HG03025 (cell line): ENCODE measurements at regions not wholly inside any gene's neighbourhood (a gene's known extent, or its start where the extent isn't known, plus 50 kb on each side); places are given as distances from the start of the nearest gene placed in this dataset.
"Not testable (repeated sequence)": the region's sequence is repeated elsewhere in the genome, so short reads cannot be mapped to it uniquely, and the experiment has no call there.

Experiments used
- ATAC-seq: cut with Tn5 transposase; IDR thresholded peaks from one replicate; pipeline ENCODE4 v1.9.1; 2021; ENCODE audit warnings: mild to moderate bottlenecking, moderate library complexity; ENCODE audit not compliant: unreplicated experiment, low FRiP score

DNA sequence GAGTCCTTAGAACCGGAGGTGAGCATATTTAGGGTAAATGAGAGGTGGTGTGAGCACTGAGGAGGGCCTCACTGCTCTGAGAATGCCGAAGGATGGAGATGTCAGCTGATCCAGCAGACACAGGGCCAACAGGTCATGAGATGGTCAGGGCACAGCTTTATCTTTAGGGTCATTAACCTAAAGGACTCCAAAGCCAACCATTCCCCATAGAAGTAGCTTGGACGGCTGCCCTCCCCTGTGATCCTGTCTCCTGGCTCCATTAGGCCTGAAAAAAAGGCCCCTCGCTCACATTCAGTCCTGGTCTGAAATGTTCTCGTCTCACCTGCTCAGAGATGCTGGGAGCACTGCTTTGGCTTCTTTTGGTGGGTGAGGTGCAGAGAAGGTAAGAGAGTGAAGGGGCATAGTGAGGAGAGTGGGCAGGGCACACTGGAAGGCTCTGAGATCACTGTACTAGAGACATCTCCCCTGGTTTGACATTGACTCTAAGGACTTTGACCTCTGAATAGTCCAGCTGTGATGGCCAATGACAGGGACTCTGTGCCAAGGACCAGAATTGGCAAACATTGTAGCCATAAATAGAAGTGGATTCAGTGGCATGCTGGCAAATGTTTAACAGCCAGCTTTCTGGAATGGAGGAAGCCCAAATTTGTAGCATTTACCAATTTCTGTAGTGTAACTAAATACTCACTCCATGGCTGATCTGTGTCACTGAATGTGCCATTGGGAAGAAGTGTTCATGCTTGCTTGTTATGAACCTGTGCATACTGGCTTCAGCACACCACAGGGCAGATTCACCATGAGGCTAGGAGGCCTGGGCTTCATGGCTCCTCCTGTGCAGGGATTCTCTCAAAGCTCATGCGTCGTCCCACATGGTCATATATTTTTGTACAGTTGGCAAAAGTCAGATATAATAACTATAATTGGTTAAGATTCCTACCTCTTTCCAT is 76.2 kb upstream of the MRPS22 start:
- ATAC-seq: no peak

DNA sequence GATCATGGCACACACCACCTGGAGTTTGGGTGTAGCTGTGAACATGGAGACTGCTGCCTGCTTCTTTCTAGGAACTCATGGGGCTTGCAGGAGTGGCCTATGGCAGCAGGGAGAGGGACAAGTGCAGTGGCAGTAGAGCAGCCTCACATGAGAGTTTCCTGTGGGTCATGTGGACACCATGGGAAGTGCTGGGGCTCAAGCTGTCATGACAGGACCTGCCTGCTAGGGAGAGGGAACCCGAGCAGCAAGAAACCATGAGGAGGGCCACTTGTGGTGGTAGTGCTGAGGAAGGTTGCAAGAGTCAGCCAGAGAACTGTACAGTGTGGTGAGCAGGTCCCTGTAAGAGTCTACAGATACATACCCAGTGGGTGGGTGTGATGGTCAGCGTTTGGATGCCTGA is 73.8 kb upstream of the MRPS22 start:
- no peak for ATAC-seq

DNA sequence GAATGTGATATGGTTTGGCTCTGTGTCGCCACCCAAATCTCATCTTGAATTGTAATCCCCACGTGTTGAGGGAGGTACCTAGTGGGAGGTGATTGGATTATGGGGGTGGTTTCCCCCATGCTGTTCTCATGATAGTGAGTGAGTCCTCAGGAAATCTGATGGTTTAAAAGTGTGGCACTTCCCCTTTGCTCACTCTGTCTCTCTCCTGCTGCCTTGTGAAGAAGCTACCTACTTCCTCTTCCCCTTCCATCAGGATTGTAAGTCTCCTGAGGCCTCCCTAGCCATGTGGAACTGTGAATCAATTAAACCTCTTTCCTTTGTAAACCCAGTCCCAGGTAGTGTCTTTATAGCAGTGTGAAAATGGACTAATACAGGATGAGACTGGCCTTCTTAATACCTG is 73.2 kb upstream of the MRPS22 start:
- not testable (repeated sequence) for ATAC-seq

DNA sequence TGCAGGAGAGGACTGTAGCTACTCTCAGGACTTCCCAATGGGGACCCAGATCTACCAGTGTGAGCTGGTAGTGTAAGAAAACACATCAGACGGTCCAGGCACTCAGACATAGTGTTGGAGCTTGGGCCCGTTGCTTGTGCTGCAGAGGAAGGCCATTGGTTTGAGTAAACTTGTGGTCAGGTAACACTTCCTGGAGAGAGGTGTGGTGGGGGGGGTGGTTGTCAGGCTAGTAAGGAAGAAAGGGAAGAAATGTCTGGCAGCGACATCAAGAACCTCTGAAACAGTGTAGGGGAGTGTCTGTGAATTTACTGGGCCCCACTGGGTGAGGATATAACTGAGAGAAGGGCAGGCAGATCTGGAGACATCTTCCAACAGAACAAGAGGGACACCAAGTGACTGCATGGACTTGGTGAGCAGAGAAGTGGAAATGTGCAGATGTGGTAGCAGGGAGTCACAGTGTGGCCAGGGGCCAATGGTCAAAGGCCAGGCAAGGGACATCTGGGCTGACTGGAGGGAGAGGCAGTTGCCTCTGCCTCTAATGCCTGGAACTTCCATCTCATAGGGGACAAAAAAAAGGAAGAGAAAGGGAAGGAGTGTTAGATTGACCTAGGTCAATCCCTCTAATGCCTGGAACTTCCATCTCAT is 63.7 kb upstream of the MRPS22 start:
- ATAC-seq: no peak

DNA sequence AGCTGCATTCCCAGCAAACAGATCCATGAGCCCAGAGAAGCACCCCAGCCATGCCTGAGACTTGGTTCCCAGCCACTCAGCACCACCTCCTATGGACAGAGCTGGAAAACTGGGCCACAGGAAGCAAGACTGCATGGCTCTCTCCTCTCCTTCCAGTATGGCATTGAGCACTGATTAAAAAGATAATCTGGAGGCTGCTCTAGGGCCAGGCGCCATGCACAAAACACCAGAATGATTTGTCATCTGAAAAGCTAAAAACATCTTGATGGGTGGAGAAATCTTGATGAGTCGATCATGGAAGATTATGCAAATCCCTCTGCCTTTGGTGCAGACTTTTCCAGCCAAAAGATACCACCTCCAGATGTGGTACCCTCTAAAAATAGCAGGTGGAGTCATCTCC is 62.7 kb upstream of the MRPS22 start:
- ATAC-seq: no peak

DNA sequence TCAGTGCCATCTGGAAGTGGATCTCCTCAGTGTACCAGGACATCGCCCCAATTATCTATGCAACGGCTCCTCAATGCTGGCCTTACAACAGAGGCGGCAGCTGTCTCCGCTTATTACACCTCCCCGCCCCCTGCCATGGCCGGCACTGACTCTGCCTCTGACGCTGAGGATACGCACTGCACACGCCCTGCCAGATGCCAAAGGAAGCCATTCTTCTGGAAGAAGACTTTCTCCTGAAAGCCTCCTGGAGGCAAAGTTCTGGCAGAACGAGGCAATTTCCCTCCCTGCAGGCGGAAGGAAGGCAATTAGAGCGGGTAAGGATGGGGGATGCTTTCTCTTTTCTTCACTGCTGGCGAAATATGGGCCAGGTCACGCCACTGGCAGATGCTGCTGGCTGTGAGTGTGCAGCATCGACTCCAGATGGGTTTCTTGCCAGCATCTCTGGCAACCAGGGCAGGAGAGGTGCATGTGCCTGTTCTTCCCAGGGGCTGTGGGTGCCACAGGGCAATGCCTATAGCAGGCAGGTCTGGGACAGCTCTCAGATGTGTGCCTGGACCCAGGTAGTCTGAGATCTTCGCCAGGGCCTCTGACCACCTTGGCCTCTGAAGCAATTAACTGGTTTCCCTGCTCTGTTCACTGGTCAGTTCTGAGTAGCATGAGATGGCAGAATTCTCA is 62.2 kb upstream of the MRPS22 start:
- no peak for ATAC-seq

DNA sequence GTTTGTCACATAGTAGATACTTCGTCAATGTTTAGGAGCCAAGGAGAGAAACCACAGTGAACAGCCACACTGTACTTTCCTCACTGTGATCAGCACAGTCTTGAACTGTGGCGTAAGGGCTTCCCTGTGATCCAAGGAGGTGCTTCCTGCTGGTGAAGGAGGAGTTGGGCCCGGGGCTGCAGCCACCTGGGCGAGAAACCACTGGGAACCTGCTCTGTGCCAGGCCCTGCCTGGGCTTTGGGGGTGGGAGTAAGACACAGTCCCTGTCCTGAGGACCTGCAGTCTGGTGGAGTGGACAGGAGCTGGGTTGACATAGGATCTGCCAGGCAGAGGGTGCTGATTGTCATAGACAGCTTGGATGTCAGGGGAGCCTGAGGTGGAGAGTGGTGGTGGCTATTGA is 60.5 kb upstream of the MRPS22 start:
- no peak for ATAC-seq

DNA sequence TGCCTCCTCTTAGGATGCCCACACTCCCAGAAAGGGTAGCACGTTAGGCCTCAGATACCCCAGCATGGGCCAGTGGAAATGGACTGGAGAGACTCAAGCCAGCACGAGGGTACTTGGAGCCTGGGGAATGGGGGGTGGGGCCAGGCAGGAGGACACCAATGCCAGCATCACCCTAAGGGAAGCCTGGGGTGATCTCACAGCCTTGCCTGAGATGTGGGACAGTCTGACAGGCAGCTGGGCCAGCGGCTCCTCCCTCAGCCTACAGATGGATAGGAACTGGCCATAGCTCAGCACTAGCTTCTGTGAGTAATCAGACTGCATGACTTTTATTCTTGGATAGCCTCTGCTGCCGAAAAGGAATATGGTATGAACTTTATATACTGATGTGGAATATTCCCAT is 59.6 kb upstream of the MRPS22 start:
- no peak for ATAC-seq

DNA sequence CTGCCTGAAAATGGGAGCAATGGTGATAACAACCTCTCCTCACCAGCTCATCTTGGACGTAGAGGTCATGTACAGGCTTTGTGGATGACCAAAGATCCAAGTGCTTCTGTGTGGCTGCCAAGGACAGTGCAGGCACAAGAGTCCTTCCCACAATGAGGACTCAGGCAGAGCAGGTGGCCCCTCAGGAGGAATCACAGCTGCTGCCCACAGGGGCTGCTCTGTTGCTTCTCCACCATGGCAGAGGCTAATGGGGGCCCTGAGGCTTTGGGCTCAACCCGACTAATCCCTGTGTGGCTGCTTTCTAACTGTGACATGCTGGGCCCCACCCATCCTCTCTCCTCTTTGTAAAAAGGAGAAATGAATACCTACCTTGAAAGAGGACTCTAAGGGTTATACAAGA is 58.1 kb upstream of the MRPS22 start:
- ATAC-seq: no peak

DNA sequence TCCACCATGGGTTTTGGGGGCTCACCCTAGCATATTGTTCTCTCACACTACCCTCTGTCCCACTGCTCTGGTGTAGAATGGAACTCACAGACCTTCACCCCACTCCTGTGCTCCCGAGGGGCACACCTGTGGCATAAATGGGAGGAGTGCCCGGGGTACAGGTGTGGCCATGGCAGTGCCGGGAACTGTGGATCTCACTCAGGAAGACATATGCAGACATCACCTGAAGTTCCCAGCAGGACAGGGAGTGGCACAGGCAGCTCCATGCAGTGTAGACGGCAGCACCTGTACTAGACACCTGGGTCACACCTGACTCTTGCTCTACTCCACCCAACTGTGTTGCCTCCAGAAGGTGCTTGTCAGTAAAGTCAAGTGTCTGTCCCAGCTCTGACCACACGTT is 57.6 kb upstream of the MRPS22 start:
- no peak for ATAC-seq

DNA sequence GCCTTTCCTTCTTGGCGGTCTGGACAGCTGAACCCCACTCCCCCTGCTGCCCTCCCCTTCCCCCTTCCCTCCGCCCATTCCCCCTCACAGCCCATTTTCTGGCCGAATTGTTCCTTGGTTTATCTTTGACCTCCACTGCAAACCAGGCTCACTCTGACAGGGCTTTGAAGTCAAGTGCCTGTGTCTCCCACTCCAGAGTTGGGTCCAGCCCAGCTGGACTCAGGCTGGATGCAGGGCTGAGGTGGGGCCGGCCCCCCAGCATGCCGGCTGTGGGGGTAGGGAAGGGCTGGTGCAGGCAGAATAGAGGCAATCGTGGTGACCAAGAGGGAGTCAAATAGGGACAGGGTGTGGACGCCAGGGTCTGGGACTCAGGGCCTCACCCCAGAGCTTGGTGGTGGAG is 57.0 kb upstream of the MRPS22 start:
- no peak for ATAC-seq

DNA sequence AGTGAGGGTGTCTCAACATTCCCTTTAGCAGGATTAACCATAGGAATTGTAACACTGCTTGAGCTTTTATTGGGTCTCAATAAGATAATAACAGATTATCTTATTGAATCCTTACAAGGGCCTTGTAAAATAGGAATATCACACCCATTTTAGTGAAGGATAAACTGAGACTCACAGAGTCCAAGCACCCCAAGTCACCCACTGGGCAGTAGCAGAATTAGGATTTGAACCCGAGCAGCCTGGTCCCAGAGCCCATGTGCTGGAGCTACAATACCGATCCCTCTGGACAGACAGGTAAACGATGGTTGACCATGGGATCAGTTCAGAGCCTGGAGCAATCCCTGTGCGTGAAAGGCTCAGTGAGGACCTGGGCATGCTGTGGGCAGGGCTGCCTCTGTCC is 56.3 kb upstream of the MRPS22 start:
- no peak for ATAC-seq

DNA sequence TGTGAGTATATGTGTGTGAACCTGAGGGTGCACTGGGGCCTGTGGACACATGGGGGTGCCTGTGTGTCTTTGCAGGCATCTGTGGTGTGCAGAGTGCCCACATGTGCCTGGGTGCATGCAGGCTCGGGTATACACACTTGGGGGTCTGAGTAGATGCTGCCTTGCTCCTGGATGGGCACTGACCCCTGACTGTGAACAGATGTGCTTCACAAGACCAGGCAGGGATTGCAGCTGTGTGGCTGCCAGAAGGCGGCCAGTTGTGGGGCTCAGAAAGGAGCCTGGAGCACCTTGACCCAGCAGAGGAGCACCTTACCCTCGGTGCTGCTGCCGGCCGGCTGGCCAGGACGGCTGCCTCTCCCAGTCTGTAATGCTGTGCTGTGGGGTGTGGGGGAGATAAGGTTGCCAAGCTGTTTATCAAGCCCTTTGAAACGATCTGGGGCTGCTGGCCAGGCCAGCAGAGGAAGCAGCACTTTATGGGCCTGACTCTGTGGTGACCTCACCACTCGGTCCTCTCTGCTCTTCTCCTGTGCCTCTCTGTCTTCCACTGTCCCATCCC is 55.5 kb upstream of the MRPS22 start:
- no peak for ATAC-seq

DNA sequence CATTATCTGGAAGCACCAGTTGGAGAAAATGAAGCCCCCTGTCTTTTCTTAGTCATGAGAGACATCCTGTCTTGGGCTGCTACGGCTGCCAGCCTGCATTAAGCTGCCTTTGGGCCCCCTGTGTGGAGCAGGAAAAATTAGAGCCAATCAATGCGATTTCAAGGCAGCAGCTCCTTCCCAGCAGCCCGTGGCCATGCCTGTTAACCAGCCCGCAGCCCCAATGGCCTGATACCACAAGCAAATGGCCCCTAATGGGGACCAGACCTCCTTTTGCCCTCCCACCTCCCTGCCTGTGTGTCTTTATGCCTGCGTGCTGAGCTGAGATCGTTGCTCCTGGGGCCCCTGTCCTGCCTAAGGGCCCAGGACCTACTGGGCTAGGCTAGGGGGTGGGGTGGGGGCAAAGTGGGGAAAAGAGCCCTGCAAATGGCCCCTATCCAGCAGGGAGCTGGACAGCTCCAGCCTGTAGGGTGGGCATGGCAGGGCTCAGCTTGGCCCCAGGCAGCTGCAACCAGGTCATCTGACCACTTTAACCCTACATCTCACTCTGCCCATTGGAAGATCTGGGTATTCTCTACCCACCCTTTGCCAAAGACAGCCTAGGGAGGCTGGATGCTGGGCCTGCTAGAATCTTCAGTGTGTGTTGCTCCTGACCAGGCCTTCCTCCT is 53.8 kb upstream of the MRPS22 start:
- no peak for ATAC-seq

DNA sequence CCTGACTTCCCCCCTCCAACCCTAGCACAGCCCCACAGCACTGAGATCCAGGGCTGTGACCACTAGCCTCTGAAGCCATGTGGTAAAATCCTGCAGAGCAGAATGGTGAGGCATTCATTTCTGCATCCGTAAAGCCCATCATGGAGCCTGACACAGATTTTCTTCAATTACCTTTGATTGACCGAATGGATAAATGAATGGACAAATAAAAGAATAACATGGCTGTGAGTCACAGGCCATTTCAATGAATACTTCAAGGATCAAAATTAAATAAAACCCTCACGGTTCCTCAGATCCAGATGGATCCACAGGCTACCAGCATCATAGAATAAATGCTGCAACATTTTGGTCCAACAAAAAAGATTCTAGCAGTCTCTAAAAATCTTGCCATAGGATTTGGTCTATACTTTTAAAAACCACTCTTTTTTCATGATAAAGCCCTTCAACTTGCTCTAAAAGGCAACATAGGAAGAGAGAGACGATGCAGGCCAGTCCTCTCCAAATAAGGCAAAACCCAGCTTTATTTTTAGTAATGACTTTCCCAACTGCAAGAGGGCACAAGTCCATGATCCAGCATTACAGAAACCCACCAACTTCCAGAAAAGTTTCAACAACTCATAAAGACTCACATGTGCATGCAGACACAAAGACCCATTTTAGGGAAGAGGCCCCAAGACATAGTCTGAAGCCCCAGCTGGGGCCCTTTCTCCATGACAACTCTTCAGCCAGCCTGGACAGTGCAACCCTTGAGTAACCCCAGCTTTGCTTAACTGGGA is 52.4 kb upstream of the MRPS22 start:
- ATAC-seq: no peak

DNA sequence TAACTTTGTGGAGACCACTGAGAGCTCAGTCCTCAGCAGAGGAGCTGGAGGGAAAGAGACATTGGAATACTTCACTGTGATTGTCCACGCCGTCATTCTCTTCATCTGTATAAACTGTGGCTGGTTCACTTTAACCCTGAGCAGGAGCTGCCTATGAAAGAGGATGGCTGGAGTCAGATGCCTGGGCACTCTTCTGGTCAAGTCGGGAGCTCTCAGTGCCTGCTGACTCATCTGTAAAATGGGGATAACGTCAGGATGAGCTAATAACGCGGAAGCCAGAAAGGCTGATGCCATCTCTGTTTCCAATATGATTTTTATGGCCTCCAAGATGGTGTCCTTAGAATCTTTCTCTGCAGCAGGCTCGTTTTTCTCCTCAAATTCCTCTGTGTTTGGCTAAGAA is 51.6 kb upstream of the MRPS22 start:
- ATAC-seq: no peak

DNA sequence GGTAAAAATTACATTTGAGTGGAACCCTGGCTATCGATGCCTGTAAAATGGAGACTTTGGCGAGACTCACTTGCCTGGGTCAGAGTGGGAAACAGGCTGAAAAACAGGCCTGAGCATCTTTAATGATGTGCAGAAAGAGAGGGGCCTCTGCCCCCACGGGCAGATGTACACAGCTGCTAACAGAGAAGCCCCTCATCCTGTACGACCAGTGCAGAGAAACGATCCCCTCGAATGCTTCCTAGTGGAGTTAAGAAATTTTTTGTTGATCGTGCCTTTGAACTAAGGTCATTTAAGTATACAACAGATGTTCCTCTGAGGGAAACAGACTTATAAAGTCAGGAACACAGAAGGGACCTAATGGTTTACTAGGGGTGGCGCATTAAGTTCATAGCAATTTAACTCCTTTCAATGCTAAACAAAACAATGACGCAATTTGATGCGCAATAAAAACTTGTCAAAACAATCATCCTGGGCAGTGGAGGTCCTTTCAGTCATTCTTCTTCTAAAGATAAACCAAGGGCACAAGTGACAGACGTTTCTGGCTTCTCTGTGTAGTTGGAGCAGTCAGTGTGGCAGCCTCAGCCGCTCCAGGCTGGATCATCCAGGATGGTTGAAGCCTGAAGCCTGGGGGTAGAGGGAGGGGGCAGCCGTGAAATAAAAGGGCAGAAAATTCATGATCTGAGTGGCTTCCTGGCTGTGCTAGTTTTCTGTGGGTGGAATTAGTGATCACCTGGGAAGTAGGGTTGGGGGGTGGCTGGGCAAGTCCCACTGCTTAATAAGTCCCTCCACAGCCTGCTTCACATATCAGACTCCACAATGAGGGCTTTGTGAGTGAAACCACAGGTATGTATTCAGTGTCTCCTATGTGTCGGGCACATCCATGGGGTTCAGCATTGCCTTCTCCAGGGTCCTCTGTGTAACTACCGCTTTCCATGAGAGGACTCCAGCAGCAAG is 50.8 kb upstream of the MRPS22 start:
- ATAC-seq: no peak

DNA sequence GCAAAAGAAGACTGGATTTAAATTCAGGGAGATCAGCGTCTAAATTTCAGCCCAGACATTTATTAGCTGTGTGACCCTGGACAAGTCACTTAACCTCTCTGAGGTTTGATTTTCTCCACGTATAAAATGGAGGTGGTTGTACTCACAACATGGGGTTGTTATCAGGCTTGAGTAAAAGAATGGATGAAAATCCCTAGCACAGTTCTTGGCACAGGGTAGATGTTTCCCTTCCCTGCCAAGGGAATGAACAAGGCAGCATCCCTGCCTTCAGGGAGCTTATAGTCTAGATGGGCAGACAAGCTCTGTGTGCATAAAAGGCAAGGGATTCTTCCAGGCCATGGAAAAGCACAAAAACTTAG is 50.2 kb upstream of the MRPS22 start:
- no peak for ATAC-seq
